GM21529 (cell line): ENCODE measurements at regions not wholly inside any gene's neighbourhood (a gene's known extent, or its start where the extent isn't known, plus 50 kb on each side); places are given as distances from the start of the nearest gene placed in this dataset.

Experiments
- ATAC-seq: cut with Tn5 transposase; IDR thresholded peaks from one replicate; pipeline ENCODE4 v1.9.1; 2021; ENCODE audit not compliant: unreplicated experiment

DNA sequence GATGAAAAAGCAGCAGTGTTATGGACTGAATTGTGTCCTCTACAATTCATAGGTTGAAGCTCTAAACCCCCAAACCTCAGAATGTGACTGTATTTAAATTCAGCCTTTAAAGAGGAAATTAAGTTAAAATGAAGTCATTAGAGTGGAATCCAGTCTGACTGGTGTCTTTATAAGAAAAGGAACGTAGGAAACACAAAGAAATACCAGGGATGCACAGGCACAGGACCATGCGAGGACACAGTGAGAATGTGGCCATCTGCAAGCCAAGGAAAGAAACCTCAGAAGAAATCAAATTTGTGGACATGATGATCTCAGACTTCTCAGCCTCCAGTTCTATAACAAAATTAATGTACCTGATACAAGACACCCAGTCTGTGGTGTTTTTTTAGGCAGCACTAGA is 971.2 kb upstream of the CDH9 start:
- no peak for ATAC-seq

GRCh38 chr5:27996665-27997064 is 958.3 kb upstream of the CDH9 start:
- ATAC-seq = no peak

DNA sequence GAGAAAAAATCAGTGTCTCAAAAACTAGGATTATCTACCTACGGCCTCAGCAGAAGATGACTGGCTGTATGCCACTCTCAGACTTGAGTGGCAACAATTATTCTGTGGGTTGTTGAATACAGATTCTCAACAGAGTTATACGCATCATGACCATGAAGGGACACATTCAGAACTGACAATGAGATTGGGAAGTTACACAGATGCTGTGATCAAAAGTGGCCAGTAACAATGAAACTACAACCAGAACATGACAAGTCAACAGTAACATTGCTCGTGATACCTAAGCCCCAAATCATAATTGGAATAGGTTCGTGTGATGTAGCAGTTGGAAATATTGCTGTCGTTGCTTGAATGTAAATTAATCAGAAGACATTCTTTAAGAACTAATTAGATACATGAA is 957.5 kb upstream of the CDH9 start:
- no peak for ATAC-seq

- ATAC-seq = no peak
Observed at GRCh38 chr5:27978322-27978721, 939.9 kb upstream of the CDH9 start.

DNA sequence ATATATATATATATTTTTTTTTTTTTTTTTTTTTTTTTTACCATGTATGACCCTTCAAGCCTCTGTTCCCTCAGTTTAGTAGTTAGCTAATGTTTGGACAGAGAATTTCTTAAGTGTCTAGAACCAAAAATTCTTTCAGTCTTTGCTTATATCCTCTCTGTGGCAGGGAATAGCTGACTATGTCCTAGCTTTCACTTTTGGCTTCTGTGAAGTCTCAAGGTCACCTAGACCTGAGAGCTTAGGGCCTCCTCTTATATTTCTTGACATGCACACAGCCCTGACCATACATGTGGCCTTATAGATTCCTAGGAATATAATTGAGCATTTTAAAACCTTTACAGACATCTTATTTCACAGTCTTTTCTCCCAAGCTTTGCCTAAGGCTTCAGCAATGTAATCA is 930.8 kb upstream of the CDH9 start:
- no peak for ATAC-seq

DNA sequence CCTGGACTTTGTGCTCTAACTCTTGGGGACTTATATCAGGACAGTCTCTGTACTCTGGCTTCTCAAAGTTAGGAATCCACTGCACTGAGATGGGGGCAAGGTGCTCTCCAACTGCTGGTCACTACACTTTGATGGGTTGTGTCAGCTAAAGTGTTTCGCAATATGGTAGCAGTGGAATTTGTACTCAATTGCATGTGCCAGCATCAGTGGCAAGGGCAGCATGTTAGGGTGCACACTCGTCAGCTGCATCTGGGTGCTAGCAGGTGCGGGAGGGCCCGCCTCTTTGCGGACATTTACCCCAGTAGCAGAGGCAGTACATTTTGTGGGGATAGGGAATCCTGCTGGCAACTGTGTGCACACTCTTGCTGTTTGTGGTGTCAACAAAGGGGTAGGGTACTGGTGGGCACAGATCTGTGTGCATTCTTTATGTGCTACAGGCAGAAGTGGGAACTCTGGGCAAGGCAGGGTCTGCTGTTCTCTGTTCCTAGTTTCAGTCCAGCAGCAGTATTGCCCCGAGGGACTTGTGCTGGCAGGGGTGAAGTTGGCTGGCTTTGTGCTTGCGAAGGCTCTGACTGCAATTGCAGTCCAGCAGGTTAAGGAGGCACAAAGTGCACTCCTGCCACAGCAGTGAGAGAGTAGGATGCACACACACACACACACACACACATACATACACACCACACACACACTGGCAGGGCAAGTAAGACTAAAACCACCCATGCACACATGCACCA is 924.8 kb upstream of the CDH9 start:
- ATAC-seq = no peak

GRCh38 chr5:27962198-27962597 is 923.8 kb upstream of the CDH9 start:
- ATAC-seq = no peak

GRCh38 chr5:27947088-27947487 is 908.7 kb upstream of the CDH9 start:
- ATAC-seq = no peak

GRCh38 chr5:27944471-27944870 is 906.1 kb upstream of the CDH9 start:
- no peak for ATAC-seq

- ATAC-seq = no peak
Observed at GRCh38 chr5:27938989-27939388, 900.6 kb upstream of the CDH9 start.

- ATAC-seq = no peak
Observed at GRCh38 chr5:27928060-27928459, 889.7 kb upstream of the CDH9 start.

GRCh38 chr5:27911216-27911615 is 872.8 kb upstream of the CDH9 start:
- no peak for ATAC-seq

DNA sequence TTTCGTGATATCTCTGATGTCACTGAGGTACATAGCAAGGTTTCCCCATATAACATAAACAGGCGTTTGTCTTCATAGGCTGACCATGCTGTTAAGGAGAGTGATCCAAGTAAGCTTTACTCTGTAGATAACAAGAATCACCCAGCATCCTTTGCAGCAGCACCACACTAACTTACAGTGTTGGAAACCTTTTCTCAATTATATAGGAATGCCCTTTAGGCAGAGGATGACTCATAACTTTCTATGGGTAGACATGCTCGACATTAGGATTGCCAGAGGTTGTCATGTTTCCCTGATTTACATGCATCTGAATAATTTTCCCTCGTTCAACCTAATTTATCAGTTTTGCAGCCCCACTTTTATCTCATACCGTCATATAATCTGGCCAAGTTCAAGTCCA is 870.0 kb upstream of the CDH9 start:
- ATAC-seq = no peak

DNA sequence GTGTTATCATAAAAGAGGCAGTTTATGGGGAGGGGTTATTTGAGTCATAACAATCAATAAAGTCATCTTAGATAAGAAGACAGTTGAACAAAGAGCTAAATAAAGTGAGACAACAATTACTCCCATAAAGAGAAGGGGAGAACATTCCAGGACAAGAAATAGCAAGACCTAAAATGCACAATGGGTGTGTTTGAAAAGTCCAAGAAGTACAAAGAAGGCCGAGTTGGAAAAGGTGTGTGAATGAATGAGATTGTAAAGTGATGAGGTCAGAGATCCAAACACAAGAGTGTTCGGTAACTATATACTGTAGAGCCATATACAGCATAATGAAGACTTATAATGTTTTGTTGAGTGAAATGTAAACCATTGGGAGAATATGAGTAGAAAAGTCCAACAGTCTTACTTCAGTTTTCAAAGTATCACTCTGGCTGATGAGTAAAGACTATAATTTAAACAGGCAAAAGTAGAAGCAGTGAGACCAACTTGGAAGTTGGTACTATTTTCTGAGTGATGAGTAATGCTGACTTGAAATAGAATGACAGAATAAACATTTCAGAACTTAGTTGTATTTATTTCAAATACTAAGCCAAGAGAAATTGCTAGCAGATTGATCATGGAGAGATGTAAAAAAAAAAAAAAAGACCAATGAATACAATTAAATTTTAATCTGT is 868.7 kb upstream of the CDH9 start:
- ATAC-seq = no peak

DNA sequence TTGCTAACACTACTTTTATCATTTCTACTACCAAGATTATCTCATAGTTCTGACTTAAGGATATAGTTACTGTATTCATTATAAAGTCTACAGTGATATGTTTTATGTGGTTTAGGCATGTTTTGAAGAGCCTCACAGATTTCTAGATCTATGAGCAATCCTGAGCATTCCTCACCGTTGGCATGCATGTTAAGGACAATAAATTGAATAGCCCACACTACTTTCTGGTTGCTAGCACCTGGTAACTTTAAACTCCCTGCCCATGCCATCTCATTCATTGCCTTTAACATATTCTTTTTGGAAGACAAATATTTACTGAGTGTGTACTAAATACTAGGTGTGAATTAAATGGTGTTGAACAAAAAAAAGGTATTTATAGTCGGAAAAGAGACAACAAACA is 868.1 kb upstream of the CDH9 start:
- ATAC-seq = no peak

DNA sequence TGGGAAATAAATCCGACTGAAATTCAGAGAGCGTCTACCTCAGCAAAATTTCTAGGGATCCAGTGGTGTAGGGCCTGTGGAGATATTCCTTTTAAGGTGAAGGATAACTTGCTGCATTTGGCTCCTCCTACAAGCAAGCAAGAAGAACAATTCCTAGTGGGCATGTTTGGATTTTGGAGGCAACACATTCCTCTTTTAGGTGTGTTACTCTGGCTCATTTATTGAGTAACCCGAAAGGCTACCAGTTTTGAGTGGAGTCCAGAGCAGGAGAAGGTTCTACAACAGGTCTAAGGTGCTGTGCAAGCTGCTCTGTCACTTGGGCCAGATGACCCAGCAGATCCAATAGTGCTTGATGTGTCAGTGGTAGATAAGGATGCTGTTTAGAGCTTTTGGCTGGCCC is 862.4 kb upstream of the CDH9 start:
- no peak for ATAC-seq

DNA sequence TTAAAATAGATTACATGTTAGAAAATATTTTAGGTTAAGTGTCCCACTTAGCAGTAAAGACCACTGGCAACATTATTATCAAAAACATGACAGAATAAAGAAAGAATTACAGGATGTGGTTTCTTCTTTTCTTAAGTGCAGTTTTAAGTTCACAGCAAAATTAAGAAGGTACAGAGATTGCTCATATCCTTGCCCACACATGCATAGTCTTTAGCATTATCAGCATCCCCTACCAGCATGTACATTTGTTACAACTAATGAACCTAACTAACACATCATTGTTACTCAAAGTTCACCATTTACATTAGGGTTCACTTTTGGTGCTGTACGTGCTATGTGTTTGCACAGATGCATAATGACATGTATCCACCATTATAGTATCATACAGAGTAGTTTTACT is 837.7 kb upstream of the CDH9 start:
- ATAC-seq = no peak

GRCh38 chr5:27875148-27875547 is 836.8 kb upstream of the CDH9 start:
- no peak for ATAC-seq

DNA sequence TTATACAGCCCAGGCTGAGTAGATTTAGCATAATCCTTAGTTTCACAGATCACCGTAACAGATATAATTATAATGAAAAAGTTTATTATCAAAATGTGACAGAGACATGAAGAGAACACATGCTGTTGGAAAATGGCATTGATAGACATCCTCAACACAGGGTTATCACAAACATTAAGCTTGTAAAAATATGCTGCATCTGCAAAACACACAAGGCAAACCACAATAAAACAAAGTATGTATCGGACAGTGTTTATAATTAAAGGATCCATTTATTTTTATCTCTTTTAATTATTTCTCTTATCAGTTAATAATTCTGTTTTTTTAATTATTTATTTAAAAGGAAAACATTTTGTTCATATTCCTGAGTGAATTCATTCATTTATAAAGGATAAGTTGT is 829.9 kb upstream of the CDH9 start:
- no peak for ATAC-seq

GRCh38 chr5:27855491-27855890 is 817.1 kb upstream of the CDH9 start:
- no peak for ATAC-seq

DNA sequence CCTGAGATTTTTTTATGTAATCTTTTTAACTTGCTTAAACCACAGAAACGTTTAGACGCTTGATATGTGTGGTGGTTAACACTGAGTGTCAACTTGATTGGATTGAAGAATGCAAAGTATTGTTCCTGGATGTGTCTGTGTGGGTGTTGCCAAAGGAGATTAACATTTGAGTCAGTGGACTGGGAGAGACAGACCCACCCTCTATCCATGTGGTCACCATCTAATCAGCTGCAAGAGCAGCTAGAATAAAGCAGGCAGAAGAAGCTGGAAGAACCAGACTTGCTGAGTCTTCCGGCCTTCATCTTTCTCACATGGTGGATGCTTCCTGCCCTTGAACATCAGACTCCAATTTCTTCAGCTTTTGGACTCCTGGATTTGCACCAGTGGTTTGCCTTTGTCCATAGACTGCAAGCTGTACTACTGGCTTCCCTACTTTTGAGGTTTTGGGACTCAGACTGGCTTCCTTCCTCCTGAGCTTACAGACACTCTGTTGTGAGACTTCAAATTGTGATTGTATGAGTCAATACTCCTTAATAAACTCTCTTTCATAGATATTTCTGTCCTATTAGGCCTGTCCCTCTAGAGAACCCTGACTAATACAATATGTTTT is 816.0 kb upstream of the CDH9 start:
- ATAC-seq = no peak

DNA sequence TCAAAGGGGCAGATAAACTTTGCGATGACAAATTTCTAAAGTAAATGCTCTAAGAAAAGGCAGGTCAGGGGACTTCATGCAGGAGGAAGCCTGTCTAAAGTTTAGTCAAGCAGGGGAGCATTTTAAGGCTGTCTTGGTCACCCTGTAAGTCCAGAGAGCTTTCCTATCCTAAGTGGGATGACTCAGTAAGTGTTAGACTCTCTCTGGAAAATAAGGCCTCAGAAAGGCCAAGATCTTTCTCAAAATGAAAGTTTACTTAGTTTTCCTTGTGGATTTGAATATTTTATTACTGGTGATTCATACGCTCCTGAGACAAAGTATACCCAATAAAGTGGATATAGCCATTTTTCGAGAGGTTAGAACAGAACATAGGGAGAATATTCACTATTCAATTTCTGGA is 806.9 kb upstream of the CDH9 start:
- ATAC-seq = no peak
